ENCODE measurements at regions not wholly inside any gene's neighbourhood (a gene's known extent, or its start where the extent isn't known, plus 50 kb on each side); places are given as distances from the start of the nearest gene placed in this dataset.
"Not testable (repeated sequence)": the region's sequence is repeated elsewhere in the genome, so short reads cannot be mapped to it uniquely, and the experiment has no call there.

- peaks cover 0 to 12% (median 3%) of the 10 kb centered on the region in 8 donors for H3K9me3 Mint-ChIP-seq
- CTCF ChIA-PET (ENCODE audit: partially characterized antibody) = no interaction called here
These were observed 674.2 kb upstream of the MANEA start for GRCh38 chr6:94902974-94903628.

GRCh38 chr6:94899191-94899590, 678.1 kb upstream of the MANEA start:
- Histone ChIP-seq H3K36me3 (ENCODE audit: insufficient read depth, low read length) (no peaks in the 10 kb centered on the region), H3K4me3 (ENCODE audit: low read length in 2 of 2) (no peak overlapping the region), H3K4me1 (ENCODE audit: insufficient read depth, low read length) (no peaks in the 10 kb centered on the region), H3K27ac (ENCODE audit: low read depth, low read length) (no peak overlapping the region), H3K9me3 (ENCODE audit: control insufficient read depth in 1 of 2, low read length in 2 of 2) (no peaks in the 10 kb centered on the region), H3K27me3 (ENCODE audit: insufficient read depth, low read length) (no peaks in the 10 kb centered on the region)
- ChIA-PET CTCF (ENCODE audit: partially characterized antibody) (no interaction called here), POLR2A (ENCODE audit: partially characterized antibody) (no interaction called here)
- Mint-ChIP-seq H3K36me3 (no peaks in the 10 kb centered on the region), H3K4me1 (no peaks in the 10 kb centered on the region), H3K9me3 (peaks cover 0 to 12% (median under 1%) of the 10 kb centered on the region in 8 donors), H3K4me3 (no peak overlapping the region), H3K27me3 (no peaks in the 10 kb centered on the region), H3K27ac (no peak overlapping the region)
- DNase-seq = no peak
- intact Hi-C loops (cut with micrococcal nuclease) = no loop called here

More at GRCh38 chr6:94902974-94903628, 674.2 kb upstream of the MANEA start:
- POLR2A ChIA-PET (ENCODE audit: partially characterized antibody) = no interaction called here
- H3K27me3 ChIP-seq (ENCODE audit: insufficient read depth, low read length) = no peaks in the 10 kb centered on the region
- Mint-ChIP-seq H3K27me3 (no peaks in the 10 kb centered on the region), H3K4me1 (no peaks in the 10 kb centered on the region), H3K27ac (no peak overlapping the region), H3K36me3 (no peaks in the 10 kb centered on the region), H3K4me3 (no peak overlapping the region)
- H3K4me1 ChIP-seq (ENCODE audit: insufficient read depth, low read length) = no peaks in the 10 kb centered on the region
- intact Hi-C loops (cut with micrococcal nuclease) = no loop called here
- no peak overlapping the region for H3K27ac ChIP-seq (ENCODE audit: low read depth, low read length)
- H3K9me3 ChIP-seq (ENCODE audit: control insufficient read depth in 1 of 2, low read length in 2 of 2) = no peaks in the 10 kb centered on the region
- H3K36me3 ChIP-seq (ENCODE audit: insufficient read depth, low read length) = no peaks in the 10 kb centered on the region
- DNase-seq = no peak
- no peak overlapping the region for H3K4me3 ChIP-seq (ENCODE audit: low read length in 2 of 2)

GRCh38 chr6:94894300-94894699, 683.0 kb upstream of the MANEA start:
- Histone ChIP-seq H3K4me1 (ENCODE audit: insufficient read depth, low read length) (no peaks in the 10 kb centered on the region), H3K27ac (ENCODE audit: low read depth, low read length) (no peak overlapping the region), H3K36me3 (ENCODE audit: insufficient read depth, low read length) (no peaks in the 10 kb centered on the region), H3K27me3 (ENCODE audit: insufficient read depth, low read length) (no peaks in the 10 kb centered on the region), H3K4me3 (ENCODE audit: low read length in 2 of 2) (no peak overlapping the region), H3K9me3 (ENCODE audit: control insufficient read depth in 1 of 2, low read length in 2 of 2) (no peaks in the 10 kb centered on the region)
- Mint-ChIP-seq H3K9me3 (peaks cover 0 to 3% (median 0%) of the 10 kb centered on the region in 8 donors), H3K4me1 (no peaks in the 10 kb centered on the region), H3K27ac (no peak overlapping the region), H3K27me3 (no peaks in the 10 kb centered on the region), H3K36me3 (no peaks in the 10 kb centered on the region), H3K4me3 (no peak overlapping the region)
- no peak for DNase-seq
- intact Hi-C loops (cut with micrococcal nuclease) = no loop called here
- ChIA-PET CTCF (ENCODE audit: partially characterized antibody) (no interaction called here), POLR2A (ENCODE audit: partially characterized antibody) (no interaction called here)

GRCh38 chr6:94893327-94893726, 684.0 kb upstream of the MANEA start:
- Mint-ChIP-seq H3K9me3 (peaks cover 0 to 3% (median 0%) of the 10 kb centered on the region in 8 donors), H3K4me1 (no peaks in the 10 kb centered on the region), H3K27me3 (no peaks in the 10 kb centered on the region), H3K36me3 (no peaks in the 10 kb centered on the region), H3K4me3 (no peak overlapping the region), H3K27ac (no peak overlapping the region)
- Histone ChIP-seq H3K4me3 (ENCODE audit: low read length in 2 of 2) (no peak overlapping the region), H3K27me3 (ENCODE audit: insufficient read depth, low read length) (no peaks in the 10 kb centered on the region), H3K4me1 (ENCODE audit: insufficient read depth, low read length) (no peaks in the 10 kb centered on the region), H3K27ac (ENCODE audit: low read depth, low read length) (no peak overlapping the region), H3K36me3 (ENCODE audit: insufficient read depth, low read length) (no peaks in the 10 kb centered on the region), H3K9me3 (ENCODE audit: control insufficient read depth in 1 of 2, low read length in 2 of 2) (no peaks in the 10 kb centered on the region)
- no peak for DNase-seq
- POLR2A ChIA-PET (ENCODE audit: partially characterized antibody) = no interaction called here
- CTCF ChIA-PET (ENCODE audit: partially characterized antibody) = no interaction called here
- intact Hi-C loops (cut with micrococcal nuclease) = no loop called here

- POLR2A ChIA-PET (ENCODE audit: partially characterized antibody); H3K27me3 Mint-ChIP-seq; intact Hi-C loops (cut with micrococcal nuclease); H3K27ac ChIP-seq (ENCODE audit: low read depth, low read length); H3K4me3 Mint-ChIP-seq; H3K36me3 ChIP-seq (ENCODE audit: insufficient read depth, low read length); DNase-seq; H3K36me3 Mint-ChIP-seq; H3K4me3 ChIP-seq (ENCODE audit: low read length in 2 of 2); H3K9me3 ChIP-seq (ENCODE audit: control insufficient read depth in 1 of 2, low read length in 2 of 2); H3K27me3 ChIP-seq (ENCODE audit: insufficient read depth, low read length); H3K4me1 Mint-ChIP-seq; H3K9me3 Mint-ChIP-seq; H3K27ac Mint-ChIP-seq; H3K4me1 ChIP-seq (ENCODE audit: insufficient read depth, low read length); CTCF ChIA-PET (ENCODE audit: partially characterized antibody): not testable (repeated sequence)
These were observed 703.5 kb upstream of the MANEA start for GRCh38 chr6:94873819-94874218.

GRCh38 chr6:94862112-94862511, 715.2 kb upstream of the MANEA start:
- no peak overlapping the region for H3K4me3 Mint-ChIP-seq
- Histone ChIP-seq H3K4me3 (ENCODE audit: low read length in 2 of 2) (no peak overlapping the region), H3K27me3 (ENCODE audit: insufficient read depth, low read length) (no peaks in the 10 kb centered on the region), H3K9me3 (ENCODE audit: control insufficient read depth in 1 of 2, low read length in 2 of 2) (no peaks in the 10 kb centered on the region), H3K27ac (ENCODE audit: low read depth, low read length) (no peak overlapping the region), H3K4me1 (ENCODE audit: insufficient read depth, low read length) (no peaks in the 10 kb centered on the region), H3K36me3 (ENCODE audit: insufficient read depth, low read length) (no peaks in the 10 kb centered on the region)
- no peaks in the 10 kb centered on the region for H3K4me1 Mint-ChIP-seq
- H3K9me3 Mint-ChIP-seq = peaks cover 0 to 6% (median 0%) of the 10 kb centered on the region in 8 donors
- ChIA-PET POLR2A (ENCODE audit: partially characterized antibody) (no interaction called here), CTCF (ENCODE audit: partially characterized antibody) (no interaction called here)
- H3K27me3 Mint-ChIP-seq = no peaks in the 10 kb centered on the region
- no peak overlapping the region for H3K27ac Mint-ChIP-seq
- intact Hi-C loops (cut with micrococcal nuclease) = no loop called here
- DNase-seq = no peak
- no peaks in the 10 kb centered on the region for H3K36me3 Mint-ChIP-seq

- intact Hi-C loops (cut with micrococcal nuclease) = no loop called here
- H3K36me3 ChIP-seq (ENCODE audit: insufficient read depth, low read length) = no peaks in the 10 kb centered on the region
- no peaks in the 10 kb centered on the region for H3K4me1 ChIP-seq (ENCODE audit: insufficient read depth, low read length)
- H3K27me3 ChIP-seq (ENCODE audit: insufficient read depth, low read length) = no peaks in the 10 kb centered on the region
- no peak overlapping the region for H3K27ac ChIP-seq (ENCODE audit: low read depth, low read length)
- H3K4me3 ChIP-seq (ENCODE audit: low read length in 2 of 2) = no peak overlapping the region
- peaks cover 0 to 5% (median 0%) of the 10 kb centered on the region in 8 donors for H3K9me3 Mint-ChIP-seq
- CTCF ChIA-PET (ENCODE audit: partially characterized antibody) = no interaction called here
- no peaks in the 10 kb centered on the region for H3K36me3 Mint-ChIP-seq
- POLR2A ChIA-PET (ENCODE audit: partially characterized antibody) = no interaction called here
- DNase-seq = no peak
- no peaks in the 10 kb centered on the region for H3K27me3 Mint-ChIP-seq
- H3K4me3 Mint-ChIP-seq = no peak overlapping the region
- H3K9me3 ChIP-seq (ENCODE audit: control insufficient read depth in 1 of 2, low read length in 2 of 2) = no peaks in the 10 kb centered on the region
- no peak overlapping the region for H3K27ac Mint-ChIP-seq
- H3K4me1 Mint-ChIP-seq = no peaks in the 10 kb centered on the region
These were observed 717.4 kb upstream of the MANEA start for GRCh38 chr6:94859924-94860323.

GRCh38 chr6:94856999-94857398, 720.3 kb upstream of the MANEA start:
- H3K36me3 ChIP-seq (ENCODE audit: insufficient read depth, low read length); DNase-seq; H3K4me1 Mint-ChIP-seq; H3K9me3 ChIP-seq (ENCODE audit: control insufficient read depth in 1 of 2, low read length in 2 of 2); H3K4me3 ChIP-seq (ENCODE audit: low read length in 2 of 2); H3K27ac ChIP-seq (ENCODE audit: low read depth, low read length); POLR2A ChIA-PET (ENCODE audit: partially characterized antibody); H3K27me3 ChIP-seq (ENCODE audit: insufficient read depth, low read length); H3K4me1 ChIP-seq (ENCODE audit: insufficient read depth, low read length); intact Hi-C loops (cut with micrococcal nuclease); CTCF ChIA-PET (ENCODE audit: partially characterized antibody); H3K36me3 Mint-ChIP-seq; H3K27me3 Mint-ChIP-seq; H3K4me3 Mint-ChIP-seq; H3K27ac Mint-ChIP-seq: not testable (repeated sequence)
- H3K9me3 Mint-ChIP-seq = peaks cover 0 to 12% (median 5%) of the 10 kb centered on the region in 8 donors

Measured in CD4-positive, alpha-beta memory T cell (primary cell).